B cell (primary cell): ENCODE measurements at regions not wholly inside any gene's neighbourhood (a gene's known extent, or its start where the extent isn't known, plus 50 kb on each side); places are given as distances from the start of the nearest gene placed in this dataset.
"Not testable (repeated sequence)": the region's sequence is repeated elsewhere in the genome, so short reads cannot be mapped to it uniquely, and the experiment has no call there.

Experiments used
- CTCF ChIP-seq: fragments of 200-600 bp; IDR thresholded peaks from one replicate; pipeline ENCODE4 v1.8.0; 2022; ENCODE audit warnings: antibody characterized with exemption, mild to moderate bottlenecking
- EZH2 ChIP-seq: IDR thresholded peaks from 2 replicates; pipeline ENCODE4 v1.6.1; 2012; ENCODE audit warnings: borderline replicate concordance, low read depth, mild to moderate bottlenecking, moderate library complexity, low read length; ENCODE audit not compliant: insufficient read depth, poor library complexity, severe bottlenecking

- peak; percentile 14 for TF ChIP-seq CTCF
- TF ChIP-seq EZH2: not testable (repeated sequence)
Measured at GRCh38 chr2:91559886-91560614, 2868.6 kb downstream of the RPIA start.
